GM18520 (cell line): ENCODE measurements at regions not wholly inside any gene's neighbourhood (a gene's known extent, or its start where the extent isn't known, plus 50 kb on each side); places are given as distances from the start of the nearest gene placed in this dataset.
A peak's percentile ranks its signal among the peaks of the same experiment; 100 is the strongest.

Source experiments
- ATAC-seq: cut with Tn5 transposase; IDR thresholded peaks from one replicate; pipeline ENCODE4 v1.9.1; 2021; ENCODE audit not compliant: unreplicated experiment

GRCh38 chr12:16415155-16415554 is 67.7 kb downstream of the MGST1 start:
- no peak for ATAC-seq

- no peak for ATAC-seq
Observed at GRCh38 chr12:16417058-16417457, 69.6 kb downstream of the MGST1 start.

- no peak for ATAC-seq
Observed at GRCh38 chr12:16421806-16422205, 74.4 kb downstream of the MGST1 start.

DNA sequence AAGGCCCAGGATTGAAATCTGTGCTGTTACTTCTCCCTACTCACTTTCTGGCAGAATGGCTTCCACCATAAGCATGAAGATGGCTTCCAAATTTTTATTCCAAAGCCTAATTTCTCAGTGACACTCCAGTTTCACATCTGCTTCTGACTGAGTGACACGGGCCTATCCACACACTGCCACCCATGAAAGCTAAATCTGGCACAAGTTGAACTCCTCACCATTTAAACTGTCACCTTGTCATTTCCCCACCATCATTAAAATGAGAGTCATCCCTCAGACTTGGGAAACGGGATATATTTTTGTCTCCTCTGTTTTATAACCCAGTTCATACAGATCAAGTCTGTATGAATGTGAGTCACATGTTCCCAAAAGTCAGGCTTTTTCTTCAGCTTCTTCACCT is 77.1 kb downstream of the MGST1 start:
- ATAC-seq: no peak

DNA sequence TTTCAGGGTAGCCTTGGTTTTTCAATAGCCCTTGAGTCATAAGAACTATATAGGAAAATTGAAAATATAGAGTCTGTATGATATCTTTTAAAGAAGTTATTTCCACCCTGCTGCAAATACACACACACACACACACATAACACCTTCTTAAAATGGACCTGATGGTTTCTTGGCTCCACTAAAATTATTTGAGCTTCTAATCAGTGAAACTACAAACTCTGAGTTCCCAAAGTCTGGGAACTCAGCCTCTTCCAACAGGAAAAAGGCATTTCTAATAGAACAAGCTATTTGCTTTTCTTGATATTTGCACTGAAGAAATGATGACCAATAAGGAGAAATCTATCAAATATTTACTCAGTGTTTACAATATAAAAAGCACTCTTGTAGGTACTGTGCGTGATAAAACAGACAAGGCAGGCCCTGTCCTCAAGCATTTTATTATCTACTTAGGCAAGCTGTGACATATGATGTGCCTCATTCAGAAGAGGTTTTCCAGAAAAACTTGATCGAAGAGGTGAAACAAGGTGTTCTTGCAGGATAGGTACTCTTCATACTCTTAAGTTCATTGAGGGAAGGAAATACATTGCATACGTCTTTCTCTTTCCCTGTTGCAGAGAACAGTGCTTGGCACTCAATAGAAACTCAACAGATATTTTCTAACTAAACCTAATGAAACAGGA is 88.6 kb downstream of the MGST1 start:
- ATAC-seq: no peak

GRCh38 chr12:16437281-16437816 is 89.9 kb downstream of the MGST1 start:
- no peak for ATAC-seq

GRCh38 chr12:16437926-16438325 is 90.5 kb downstream of the MGST1 start:
- no peak for ATAC-seq

- no peak for ATAC-seq
Observed at GRCh38 chr12:16449459-16449858, 102.0 kb downstream of the MGST1 start.

GRCh38 chr12:16453319-16453718 is 105.9 kb downstream of the MGST1 start:
- ATAC-seq: no peak

DNA sequence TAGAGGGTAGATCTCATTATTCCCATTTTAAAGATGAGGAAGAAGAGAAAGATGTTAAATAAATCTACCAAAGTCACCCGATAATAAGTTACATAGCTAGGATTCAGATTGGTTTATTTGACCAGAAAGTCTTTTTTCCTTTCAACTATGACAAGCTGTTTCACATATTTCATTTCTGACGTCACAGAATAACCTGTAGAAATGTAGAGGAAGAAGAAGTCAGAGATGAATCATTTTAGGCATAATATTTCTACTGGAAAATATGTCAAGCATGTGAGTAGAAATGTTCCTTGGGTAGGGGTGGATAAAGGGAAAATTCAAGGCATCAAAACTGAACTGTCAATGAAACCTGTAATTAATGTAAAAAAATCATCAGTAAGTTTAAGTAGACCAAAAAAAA is 107.0 kb downstream of the MGST1 start:
- ATAC-seq: no peak

DNA sequence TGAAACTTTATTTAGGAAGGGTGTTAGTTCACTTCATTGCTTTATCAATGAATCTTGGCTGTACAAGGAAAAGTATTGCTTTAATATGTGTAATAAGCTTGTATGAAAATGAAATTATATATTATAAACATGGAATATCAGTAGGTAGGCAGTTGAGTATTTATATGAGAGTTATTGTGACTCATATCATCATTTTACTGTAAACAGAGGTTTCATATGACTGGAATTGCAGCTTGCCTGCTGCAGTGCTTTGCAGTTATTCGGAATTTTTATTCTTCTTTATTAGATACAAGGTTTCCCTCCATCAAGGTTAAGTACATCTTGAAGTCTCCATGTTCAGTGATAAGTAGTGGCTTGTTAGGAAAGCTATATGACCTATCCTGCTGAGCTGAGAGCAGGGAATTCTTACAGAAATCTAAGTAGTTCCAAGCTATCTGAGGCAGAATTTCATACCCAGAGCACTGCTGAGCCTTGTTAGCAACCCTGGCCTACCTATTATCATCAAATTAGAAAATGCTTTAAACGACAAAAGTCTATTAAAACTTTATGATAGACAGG is 111.2 kb downstream of the MGST1 start:
- ATAC-seq: no peak

DNA sequence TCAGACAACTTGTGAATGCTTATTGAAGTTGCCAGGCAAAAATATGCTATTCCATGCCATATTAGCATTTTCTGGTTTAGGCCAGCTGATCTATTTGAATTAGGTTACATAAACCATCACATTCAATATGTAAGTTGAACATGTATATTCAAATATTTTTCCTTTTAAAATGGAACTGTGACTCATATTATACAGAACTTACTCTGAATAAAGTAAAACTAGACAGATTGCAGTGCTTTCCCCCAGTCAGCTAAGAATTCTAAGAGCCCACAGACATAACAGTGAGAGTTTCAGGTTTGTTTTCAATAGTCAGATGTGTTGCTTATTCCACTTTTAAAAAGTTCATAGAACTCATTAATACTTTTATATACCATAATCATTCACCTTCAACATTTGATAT is 119.8 kb downstream of the MGST1 start:
- ATAC-seq: peak; percentile 46

GRCh38 chr12:16472631-16473030 is 125.2 kb downstream of the MGST1 start:
- no peak for ATAC-seq

- no peak for ATAC-seq
Observed at GRCh38 chr12:16473610-16474326, 126.3 kb downstream of the MGST1 start.

- ATAC-seq: no peak
Observed at GRCh38 chr12:16474801-16475200, 127.4 kb downstream of the MGST1 start.

GRCh38 chr12:16475521-16475920 is 128.1 kb downstream of the MGST1 start:
- no peak for ATAC-seq

- no peak for ATAC-seq
Observed at GRCh38 chr12:16482726-16483125, 123.2 kb downstream of the LMO3 start.

- ATAC-seq: no peak
Observed at GRCh38 chr12:16492240-16492639, 113.7 kb downstream of the LMO3 start.

DNA sequence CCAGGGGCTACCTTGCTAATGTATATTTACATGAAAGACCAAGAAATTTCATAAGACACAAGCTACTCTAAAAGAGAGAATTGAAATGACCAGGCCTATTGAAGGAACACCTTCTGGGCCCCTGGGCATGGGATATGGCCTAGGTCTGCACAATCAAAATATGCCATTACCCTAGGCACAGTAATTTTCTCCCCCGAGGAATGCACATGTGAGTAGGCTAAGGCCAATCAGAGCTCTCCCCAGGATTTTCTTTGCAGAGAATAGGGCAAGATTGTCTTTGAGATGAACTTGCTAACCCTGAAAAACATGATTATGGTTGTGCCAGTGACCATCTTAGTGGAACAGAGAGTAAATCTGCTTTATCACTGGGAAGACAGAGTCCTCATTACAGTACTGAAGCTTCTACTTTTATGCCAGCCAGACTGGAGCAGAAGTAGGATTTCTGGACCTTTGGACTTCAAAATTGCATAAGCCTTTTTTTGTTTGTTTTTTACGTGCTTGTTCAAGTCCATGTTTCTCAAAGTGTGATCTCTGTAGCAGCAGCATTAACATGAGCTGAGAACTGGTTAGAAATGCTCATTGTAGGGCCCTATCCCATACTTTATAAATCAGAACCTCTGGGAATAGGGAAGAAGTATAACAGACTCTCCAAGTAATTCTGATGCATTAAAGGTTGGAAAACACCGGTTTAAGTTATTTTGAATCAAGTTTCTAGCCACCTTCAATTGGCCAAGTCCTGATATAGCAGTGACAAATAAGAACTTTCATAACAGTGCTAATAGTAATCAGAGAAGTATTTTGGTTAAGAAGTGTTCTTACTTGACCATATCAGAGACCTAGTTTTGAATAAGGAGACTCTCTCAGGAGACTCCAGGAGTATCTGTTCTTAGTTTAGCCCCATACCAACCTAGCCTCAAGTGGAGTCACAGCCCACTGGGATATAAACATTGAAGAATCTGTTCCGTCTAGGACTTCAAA is 112.9 kb downstream of the LMO3 start:
- ATAC-seq: no peak

- no peak for ATAC-seq
Observed at GRCh38 chr12:16495196-16495595, 110.8 kb downstream of the LMO3 start.
